ENCODE measurements at regions not wholly inside any gene's neighbourhood (a gene's known extent, or its start where the extent isn't known, plus 50 kb on each side); places are given as distances from the start of the nearest gene placed in this dataset.

DNA sequence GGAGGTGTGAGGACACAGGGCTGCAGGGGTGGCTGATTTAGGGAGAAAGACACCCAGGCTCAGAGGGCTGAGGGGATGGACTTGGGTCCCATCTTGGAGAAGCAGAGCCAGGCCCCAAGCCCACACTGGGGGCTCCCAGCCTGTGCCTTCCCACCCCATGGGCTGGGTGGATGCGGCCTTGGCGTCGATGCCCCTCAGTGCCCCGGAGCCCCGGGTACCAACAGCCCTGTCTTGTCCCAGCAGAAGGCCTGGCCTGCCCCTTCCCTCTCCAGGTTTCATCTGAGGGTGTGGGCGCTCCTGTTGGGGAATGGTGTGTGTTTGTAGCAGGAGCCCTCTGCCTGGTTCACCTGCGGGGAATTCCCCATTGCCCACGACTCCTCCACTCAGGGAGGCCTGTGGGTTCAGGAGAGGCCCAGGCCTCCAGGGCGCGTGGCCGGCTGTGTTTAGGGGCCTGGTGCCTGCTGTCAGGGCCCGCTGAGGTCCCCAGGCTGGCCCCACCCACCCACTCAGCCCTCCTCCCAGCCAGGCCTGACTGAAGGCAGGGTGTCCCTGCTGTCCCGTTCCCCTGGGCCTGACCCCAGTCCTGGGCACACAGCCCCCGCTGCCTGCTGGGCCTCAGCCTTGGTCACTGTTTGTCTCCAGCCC, 51.1 kb upstream of the BEGAIN start:
- no peak for DNase-seq (ENCODE audit: low spot score)
- no peak for TF ChIP-seq CTCF (conservative IDR thresholded peaks at IDR 0.05; ENCODE audit: low read depth)
- ChIA-PET CTCF (interaction anchor here (0.6 kb wide), 1 partner anchor 75 kb away, joined by 3 read pairs; no protein-coding TSS in a partner anchor), POLR2A (ENCODE audit: low non-redundant PET) (no interaction called here)
- no peak overlapping the region for H3K27ac ChIP-seq

- ChIA-PET CTCF (no interaction called here), POLR2A (ENCODE audit: low non-redundant PET) (no interaction called here)
- no peak overlapping the region for H3K27ac ChIP-seq
- no peak for DNase-seq (ENCODE audit: low spot score)
- TF ChIP-seq CTCF (conservative IDR thresholded peaks at IDR 0.05; ENCODE audit: low read depth): no peak
These were observed 52.1 kb upstream of the BEGAIN start for GRCh38 chr14:100639280-100639679.

GRCh38 chr14:100640471-100641273, 53.5 kb upstream of the BEGAIN start:
- CTCF ChIA-PET: interaction anchor here (0.5 to 1.0 kb wide), 3 partner anchors 201 to 349 kb away, joined by 4 to 6 read pairs (median 5); no protein-coding TSS in a partner anchor
- no peak for DNase-seq (ENCODE audit: low spot score)
- POLR2A ChIA-PET (ENCODE audit: low non-redundant PET): no interaction called here

DNA sequence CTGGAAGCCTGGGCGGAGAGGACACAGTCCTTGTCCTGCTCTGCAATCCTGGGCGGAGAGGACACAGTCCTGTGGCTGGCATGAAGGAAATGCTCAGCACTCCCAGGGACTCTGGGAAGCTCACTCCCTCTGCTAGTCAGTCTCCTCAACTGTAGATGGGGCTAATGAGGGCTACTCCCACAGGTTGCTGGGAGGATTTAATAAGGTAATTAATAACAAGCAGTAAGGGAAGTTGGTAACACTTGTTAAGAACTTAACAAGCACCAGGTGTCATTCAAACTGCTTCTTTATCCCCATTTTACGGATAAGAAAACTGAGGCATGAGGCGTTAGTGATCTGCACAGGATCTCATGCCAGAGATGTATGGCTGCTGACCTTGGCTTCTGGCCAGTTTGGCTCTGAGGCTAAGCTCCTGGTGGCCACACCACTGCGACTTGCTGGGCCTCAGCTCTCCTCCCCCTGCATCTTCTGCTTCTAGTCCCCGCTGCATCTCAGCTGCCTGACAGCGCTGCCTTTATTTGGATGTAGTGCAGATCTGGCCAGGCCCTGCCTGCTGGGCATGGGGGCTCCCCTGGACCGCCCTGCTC, 54.1 kb upstream of the BEGAIN start:
- TF ChIP-seq CTCF (conservative IDR thresholded peaks at IDR 0.05; ENCODE audit: low read depth): no peak
- CTCF ChIA-PET: interaction anchor here (0.5 to 1.0 kb wide), 2 partner anchors 201 to 257 kb away, joined by 4 to 5 read pairs; no protein-coding TSS in a partner anchor
- no peak for DNase-seq (ENCODE audit: low spot score)
- no peak overlapping the region for H3K27ac ChIP-seq
- POLR2A ChIA-PET (ENCODE audit: low non-redundant PET): no interaction called here

More at GRCh38 chr14:100640471-100641273, 53.5 kb upstream of the BEGAIN start:
- TF ChIP-seq CTCF (conservative IDR thresholded peaks at IDR 0.05; ENCODE audit: low read depth): no peak
- H3K27ac ChIP-seq: no peak overlapping the region

GRCh38 chr14:100643426-100643825, 56.2 kb upstream of the BEGAIN start:
- CTCF ChIA-PET: interaction anchor here (2.9 to 3.1 kb wide), 2 partner anchors 203 to 259 kb away, joined by 35 to 46 read pairs; no protein-coding TSS in a partner anchor
- DNase-seq (ENCODE audit: low spot score): no peak
- no peak for TF ChIP-seq CTCF (conservative IDR thresholded peaks at IDR 0.05; ENCODE audit: low read depth)
- no peak overlapping the region for H3K27ac ChIP-seq
- POLR2A ChIA-PET (ENCODE audit: low non-redundant PET): no interaction called here

DNA sequence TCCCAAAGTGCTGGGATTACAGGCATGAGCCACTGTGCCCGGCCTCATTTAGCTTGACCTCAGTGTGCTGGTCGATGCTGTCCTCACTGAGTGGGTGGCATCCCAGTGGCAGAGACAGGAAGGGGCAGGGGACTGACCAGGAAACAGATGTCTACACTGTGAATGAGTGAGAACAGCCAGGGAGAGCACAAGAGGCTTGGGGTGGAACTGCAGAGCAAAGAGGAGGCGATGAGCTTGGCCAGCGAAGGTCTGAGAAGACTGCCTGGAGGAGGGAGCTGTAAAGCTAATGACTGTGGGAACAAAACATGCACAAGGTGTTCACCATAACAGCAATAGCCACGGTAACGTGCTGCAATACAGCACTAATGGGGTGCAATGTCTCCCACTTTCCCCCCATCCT, 57.2 kb upstream of the BEGAIN start:
- ChIA-PET CTCF (interaction anchor here (2.9 to 3.1 kb wide), 3 partner anchors 204 to 260 kb away, joined by 20 to 46 read pairs (median 35); no protein-coding TSS in a partner anchor), POLR2A (ENCODE audit: low non-redundant PET) (no interaction called here)
- TF ChIP-seq CTCF (conservative IDR thresholded peaks at IDR 0.05; ENCODE audit: low read depth): no peak
- H3K27ac ChIP-seq: no peak overlapping the region
- no peak for DNase-seq (ENCODE audit: low spot score)
